ENCODE measurements at regions not wholly inside any gene's neighbourhood (a gene's known extent, or its start where the extent isn't known, plus 50 kb on each side); places are given as distances from the start of the nearest gene placed in this dataset.

- DNase-seq: no peak
- no peak for ATAC-seq
- Histone ChIP-seq H3K27ac (no peak overlapping the region), H3K36me3 (no peaks in the 10 kb centered on the region), H3K4me3 (no peak overlapping the region), H3K27me3 (ENCODE audit: low read depth) (no peaks in the 10 kb centered on the region), H3K4me1 (no peaks in the 10 kb centered on the region), H3K9me3 (no peaks in the 10 kb centered on the region)
- intact Hi-C loops (cut with DNase I): no loop called here
- TF ChIP-seq, protein P1, sequence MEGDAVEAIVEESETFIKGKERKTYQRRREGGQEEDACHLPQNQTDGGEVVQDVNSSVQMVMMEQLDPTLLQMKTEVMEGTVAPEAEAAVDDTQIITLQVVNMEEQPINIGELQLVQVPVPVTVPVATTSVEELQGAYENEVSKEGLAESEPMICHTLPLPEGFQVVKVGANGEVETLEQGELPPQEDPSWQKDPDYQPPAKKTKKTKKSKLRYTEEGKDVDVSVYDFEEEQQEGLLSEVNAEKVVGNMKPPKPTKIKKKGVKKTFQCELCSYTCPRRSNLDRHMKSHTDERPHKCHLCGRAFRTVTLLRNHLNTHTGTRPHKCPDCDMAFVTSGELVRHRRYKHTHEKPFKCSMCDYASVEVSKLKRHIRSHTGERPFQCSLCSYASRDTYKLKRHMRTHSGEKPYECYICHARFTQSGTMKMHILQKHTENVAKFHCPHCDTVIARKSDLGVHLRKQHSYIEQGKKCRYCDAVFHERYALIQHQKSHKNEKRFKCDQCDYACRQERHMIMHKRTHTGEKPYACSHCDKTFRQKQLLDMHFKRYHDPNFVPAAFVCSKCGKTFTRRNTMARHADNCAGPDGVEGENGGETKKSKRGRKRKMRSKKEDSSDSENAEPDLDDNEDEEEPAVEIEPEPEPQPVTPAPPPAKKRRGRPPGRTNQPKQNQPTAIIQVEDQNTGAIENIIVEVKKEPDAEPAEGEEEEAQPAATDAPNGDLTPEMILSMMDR (IDR thresholded peaks at IDR 0.05): no peak
Observed at GRCh38 chr9:20270161-20270560, 352.1 kb downstream of the MLLT3 start.

DNA sequence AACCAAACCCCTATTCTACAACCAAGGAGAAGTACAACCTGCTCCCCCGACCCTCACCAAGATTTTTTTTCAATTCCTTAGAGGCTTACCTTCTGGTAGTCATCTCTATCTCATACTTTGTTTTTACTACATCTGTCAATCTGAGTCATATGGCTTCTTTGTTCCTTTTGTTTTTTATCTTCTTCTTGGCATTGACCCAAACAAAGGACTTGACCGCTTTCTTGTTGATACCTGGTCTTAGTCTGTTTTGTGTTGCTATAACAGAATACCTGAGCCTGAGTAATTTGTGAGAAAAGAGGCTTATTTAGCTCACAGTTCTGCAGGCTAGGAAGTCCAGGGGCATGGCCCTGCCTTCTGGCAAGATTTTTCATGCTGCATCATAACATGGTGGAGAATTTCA is 352.7 kb downstream of the MLLT3 start:
- Histone ChIP-seq H3K27me3 (ENCODE audit: low read depth) (no peaks in the 10 kb centered on the region), H3K36me3 (no peaks in the 10 kb centered on the region), H3K4me3 (no peak overlapping the region), H3K9me3 (no peaks in the 10 kb centered on the region), H3K27ac (no peak overlapping the region), H3K4me1 (no peaks in the 10 kb centered on the region)
- intact Hi-C loops (cut with DNase I): no loop called here
- TF ChIP-seq, protein P1 (IDR thresholded peaks at IDR 0.05): no peak
- ATAC-seq: no peak
- DNase-seq: no peak

DNA sequence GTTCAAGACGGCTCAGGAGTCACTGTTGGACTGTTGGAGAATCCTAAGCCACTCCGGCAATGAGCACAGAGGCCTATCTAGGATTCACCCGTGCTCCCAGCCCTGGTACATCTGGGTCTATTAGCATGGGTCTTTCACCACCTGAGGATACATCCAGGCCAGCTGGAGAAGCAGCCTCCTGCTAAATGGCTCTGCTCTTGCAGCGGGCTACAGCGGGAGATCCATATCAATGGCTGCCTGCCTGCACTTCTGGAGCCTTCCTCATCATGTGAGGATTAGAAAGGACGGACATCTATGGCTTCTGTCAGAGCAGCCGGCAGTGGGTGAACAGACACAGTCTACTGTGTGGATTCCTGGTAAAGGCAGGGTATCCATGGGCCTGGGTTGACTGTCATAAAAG is 357.4 kb downstream of the MLLT3 start:
- TF ChIP-seq, protein P1 (IDR thresholded peaks at IDR 0.05): no peak

DNA sequence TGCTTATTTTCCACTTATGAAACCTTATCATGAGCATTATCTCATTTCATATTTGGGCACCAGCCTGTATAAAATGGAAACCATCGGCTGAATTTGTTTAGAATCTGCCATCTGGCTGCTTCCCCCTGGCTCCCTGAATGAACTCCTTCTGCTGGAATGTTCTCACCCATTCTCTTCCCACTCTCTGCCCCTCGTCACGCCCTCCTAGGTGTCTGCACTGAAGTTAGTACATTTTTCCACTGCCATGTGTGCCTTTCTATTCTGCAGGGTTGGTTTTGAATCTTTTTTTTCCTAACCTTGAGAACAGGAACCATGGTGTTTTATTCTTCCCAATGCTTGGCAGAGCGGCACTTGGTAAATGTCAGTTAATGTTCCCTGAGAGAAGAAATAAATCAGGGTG is 359.7 kb downstream of the MLLT3 start:
- Histone ChIP-seq H3K9me3 (no peaks in the 10 kb centered on the region), H3K4me1 (no peaks in the 10 kb centered on the region), H3K36me3 (no peaks in the 10 kb centered on the region), H3K27me3 (ENCODE audit: low read depth) (no peaks in the 10 kb centered on the region), H3K27ac (no peak overlapping the region), H3K4me3 (no peak overlapping the region)
- intact Hi-C loops (cut with DNase I): no loop called here
- peak in 1 of 2 donors; percentile 18 for ATAC-seq
- no peak for DNase-seq
- TF ChIP-seq, protein P1 (IDR thresholded peaks at IDR 0.05): no peak

More for the DNA sequence above, 357.4 kb downstream of the MLLT3 start:
- DNase-seq (no peak), ATAC-seq (no peak)
- Histone ChIP-seq H3K27ac (no peak overlapping the region), H3K4me3 (no peak overlapping the region), H3K27me3 (ENCODE audit: low read depth) (no peaks in the 10 kb centered on the region), H3K36me3 (no peaks in the 10 kb centered on the region), H3K4me1 (no peaks in the 10 kb centered on the region), H3K9me3 (no peaks in the 10 kb centered on the region)
- intact Hi-C loops (cut with DNase I): no loop called here

DNA sequence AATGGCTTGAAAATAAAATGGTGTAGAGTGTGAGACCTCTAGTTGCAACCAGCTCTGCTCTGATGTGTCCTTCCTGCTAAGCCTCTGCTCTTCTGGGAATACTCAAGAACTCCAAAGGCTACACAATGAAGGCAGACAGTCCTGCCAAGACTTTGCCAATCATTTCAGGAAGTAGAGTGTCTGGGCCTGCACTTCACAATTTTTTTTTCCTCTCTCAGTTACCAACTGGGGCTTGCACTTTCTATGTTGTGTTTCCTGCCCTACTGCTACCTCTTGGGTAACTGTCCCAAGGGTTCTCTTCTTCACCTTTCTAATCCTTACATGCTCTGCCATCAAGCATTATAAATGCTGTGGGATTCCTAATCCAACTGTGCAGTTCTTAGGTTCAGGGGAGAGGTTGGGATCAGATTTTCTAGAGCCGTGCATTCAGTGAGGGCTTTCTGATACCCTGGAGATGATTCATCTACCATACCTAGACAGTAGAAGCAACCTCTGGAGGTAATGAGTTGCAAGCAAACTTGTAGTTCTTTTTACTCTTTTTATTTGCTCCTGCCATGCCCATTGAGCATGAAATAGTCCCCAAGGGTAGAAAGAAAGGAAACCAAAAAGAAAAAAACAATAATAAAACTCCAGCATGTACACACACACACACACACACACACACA is 365.9 kb downstream of the MLLT3 start:
- Histone ChIP-seq H3K27me3 (ENCODE audit: low read depth) (no peaks in the 10 kb centered on the region), H3K27ac (no peak overlapping the region), H3K36me3 (no peaks in the 10 kb centered on the region), H3K4me1 (no peaks in the 10 kb centered on the region), H3K9me3 (no peaks in the 10 kb centered on the region), H3K4me3 (no peak overlapping the region)
- TF ChIP-seq, protein P1 (IDR thresholded peaks at IDR 0.05): no peak
- ATAC-seq (no peak), DNase-seq (no peak)
- intact Hi-C loops (cut with DNase I): no loop called here
